Heart right ventricle (tissue), 16 donors: ENCODE measurements at regions not wholly inside any gene's neighbourhood (a gene's known extent, or its start where the extent isn't known, plus 50 kb on each side); places are given as distances from the start of the nearest gene placed in this dataset.

Experiments used
- ATAC-seq, 8 donors: fragments of 200-7000 bp; cut with Tn5 transposase; one replicate each; pipeline ENCODE4 v1.9.1; 2020; ENCODE audit warnings: mild to moderate bottlenecking in 8 of 8, moderate library complexity in 8 of 8, moderate number of reproducible peaks in 1 of 8
- DNase-seq, 2 donors: peaks; one replicate each; pipeline ENCODE4 v3.0.0-alpha.2; 2020
- H3K27ac ChIP-seq, 10 donors: fragments of 200-600 bp; sonication (generic) in 2 of 10; one replicate each; pipeline versions ENCODE4 v1.5.0 to v1.8.0; 2020 to 2022; ENCODE audit warnings: mild to moderate bottlenecking in 3 of 10
- H3K27me3 ChIP-seq, 7 donors: fragments of 200-600 bp; one replicate each; pipeline ENCODE4 v1.8.0; 2021 to 2022; ENCODE audit warnings: mild to moderate bottlenecking in 2 of 7
- H3K36me3 ChIP-seq, 9 donors: fragments of 200-600 bp; sonication (generic) in 1 of 9; one replicate each; pipeline versions ENCODE4 v1.5.0 to v1.8.0; 2020 to 2022; ENCODE audit warnings: mild to moderate bottlenecking in 2 of 9
- H3K4me1 ChIP-seq, 9 donors: fragments of 200-600 bp; sonication (generic) in 1 of 9; one replicate each; pipeline versions ENCODE4 v1.5.0 to v1.8.0; 2020 to 2022; ENCODE audit warnings: mild to moderate bottlenecking in 4 of 9
- H3K4me3 ChIP-seq, 10 donors: fragments of 200-600 bp; sonication (generic) in 2 of 10; one replicate each; pipeline versions ENCODE4 v1.5.0 to v1.8.0; 2020 to 2022; ENCODE audit warnings: mild to moderate bottlenecking in 7 of 10, moderate library complexity in 2 of 10
- H3K9me3 ChIP-seq, 11 donors: fragments of 200-600 bp in 10 of 11; sonication (generic) in 2 of 11; one replicate each; pipeline versions ENCODE4 v1.5.0 to v1.8.0; 2013 to 2022; ENCODE audit warnings: mild to moderate bottlenecking in 2 of 11, control low read depth in 1 of 11, moderate library complexity in 1 of 11
- CTCF ChIP-seq, 9 donors: fragments of 200-600 bp; sonication (generic) in 2 of 9; IDR thresholded peaks; one replicate each; pipeline versions ENCODE4 v1.5.0 to v1.8.0; 2021 to 2022; ENCODE audit warnings: antibody characterized with exemption in 9 of 9, mild to moderate bottlenecking in 5 of 9, moderate library complexity in 1 of 9
- WGBS, 2 donors: extraction: QIAGEN DNeasy Blood & Tissue Kit; methylation state at CpG; one replicate each; pipeline ENCODE4 v1.1.7; 2013; ENCODE audit warnings: inconsistent platforms in 1 of 2; 5-methylcytosine and 5-hydroxymethylcytosine counted together
- intact Hi-C, 10 donors: fragments of 100-400 bp; cut with DNase I; formaldehyde crosslinking; loops; one replicate each; pipeline versions ENCODE4 v1.11.1 to v1.14.2; 2022
- donor health status: Arrhythmogenic right ventricular cardiomyopathy.
- donor health status: ischemic (EF 13 %, LVEDD 7.1; RV severe dilation, severe dysfunction).
- donor health status: healthy with polysubstance abuse.
- donor health status: DM: no; HTN: yes; CAD: no.
- donor health status: DM: no; HTN: no; CAD: no.
- donor health status: ischemic (EF 25% LVEDD 6.9; RV normal size, moderate dysfunction).
- donor health status: ischemic (EF 25% LVEDD 5.7; RV mildly dilated, moderate dysfunction).
- donor health status: healthy.
- donor health status: DM: yes; HTN: yes; CAD: no.
- donor health status: Ischemic cardiomyopathy.
- donor health status: ischemic (EF 35%, LVEDD 5.7; RV mildly dilated, moderate dysfunction).
- donor health status: nonischemic (EF 11% LVEDD 7.7; RV severe dilation, severe dysfunction).
- donor health status: DM: yes; HTN: yes; CAD: no.
- donor health status: PGD.
- donor health status: ischemic (EF 29% LVEDD 5.4; RV normal size, mild dysfunction).
- donor health status: nonischemic (EF 23%, LVEDD 6.1; RV moderate dilation, normal function).

GRCh38 chr2:109059474-109060165 lies 69.4 kb upstream of the SH3RF3 start:
- WGBS, 2 donors, result 49 to 58% methylated on average over 7 of the region's 7 CpGs
- TF ChIP-seq CTCF (IDR thresholded peaks at IDR 0.05), result no peak
- peak; percentile 47 to 77 for DNase-seq

GRCh38 chr2:109058802-109059201 lies 69.8 kb upstream of the EDAR start:
- TF ChIP-seq CTCF (IDR thresholded peaks at IDR 0.05), result no peak
- intact Hi-C loops, result no loop called here
- DNase-seq (no peak), ATAC-seq (peak in 5 of 8 donors; percentile 15 to 45 (median 23))
- H3K9me3 ChIP-seq, result no peaks in the 10 kb centered on the region
- H3K27me3 ChIP-seq, result peaks cover 0 to 14% (median 0%) of the 10 kb centered on the region in 7 donors
- WGBS, 2 donors, result 73 to 90% methylated on average over 6 of the region's 6 CpGs
- peaks cover 0 to 23% (median 9%) of the 10 kb centered on the region in 9 donors for H3K4me1 ChIP-seq
- H3K27ac ChIP-seq, result peak overlapping the region in 6 of 10 donors; percentile 35 to 78 (median 56)
- H3K4me3 ChIP-seq, result no peak overlapping the region
- H3K36me3 ChIP-seq, result no peaks in the 10 kb centered on the region

More at GRCh38 chr2:109059474-109060165, 69.4 kb upstream of the SH3RF3 start:
- intact Hi-C loops, result no loop called here
- Histone ChIP-seq H3K36me3 (no peaks in the 10 kb centered on the region), H3K27ac (peak overlapping the region in 4 of 10 donors; percentile 53 to 78 (median 62)), H3K4me3 (no peak overlapping the region), H3K27me3 (peaks cover 0 to 16% (median 0%) of the 10 kb centered on the region in 7 donors), H3K4me1 (peaks cover 0 to 23% (median 9%) of the 10 kb centered on the region in 9 donors), H3K9me3 (no peaks in the 10 kb centered on the region)
- ATAC-seq, result peak; percentile 75 to 96 (median 86)

GRCh38 chr2:109058191-109058632 lies 69.2 kb upstream of the EDAR start:
- Histone ChIP-seq H3K4me3 (no peak overlapping the region), H3K27me3 (peaks cover 0 to 8% (median 0%) of the 10 kb centered on the region in 7 donors), H3K27ac (peak overlapping the region in 6 of 10 donors; percentile 35 to 78 (median 56)), H3K9me3 (no peaks in the 10 kb centered on the region), H3K4me1 (peaks cover 0 to 23% (median 9%) of the 10 kb centered on the region in 9 donors), H3K36me3 (no peaks in the 10 kb centered on the region)
- TF ChIP-seq CTCF (IDR thresholded peaks at IDR 0.05), result no peak
- WGBS, 2 donors, result 20 to 30% methylated on average over 9 of the region's 9 CpGs
- intact Hi-C loops, result no loop called here
- ATAC-seq (peak in 7 of 8 donors; percentile 24 to 83 (median 66)), DNase-seq (peak; percentile 15 to 33)

- ATAC-seq, result no peak
- intact Hi-C loops, result no loop called here
Measured at GRCh38 chr2:109057686-109058085, 68.7 kb upstream of the EDAR start.

More at GRCh38 chr2:109057686-109058085, 68.7 kb upstream of the EDAR start:
- no peak overlapping the region for H3K4me3 ChIP-seq
- H3K36me3 ChIP-seq, result no peaks in the 10 kb centered on the region
- DNase-seq, result no peak
- peak overlapping the region in 1 of 10 donors; percentile 78 for H3K27ac ChIP-seq
- WGBS, 2 donors, result 75 to 80% methylated on average over 9 of the region's 9 CpGs
- H3K9me3 ChIP-seq, result no peaks in the 10 kb centered on the region
- peaks cover 0 to 6% (median 0%) of the 10 kb centered on the region in 7 donors for H3K27me3 ChIP-seq
- H3K4me1 ChIP-seq, result peaks cover 0 to 23% (median 9%) of the 10 kb centered on the region in 9 donors
- TF ChIP-seq CTCF (IDR thresholded peaks at IDR 0.05), result no peak
